ENCODE measurements at regions not wholly inside any gene's neighbourhood (a gene's known extent, or its start where the extent isn't known, plus 50 kb on each side); places are given as distances from the start of the nearest gene placed in this dataset.

DNA sequence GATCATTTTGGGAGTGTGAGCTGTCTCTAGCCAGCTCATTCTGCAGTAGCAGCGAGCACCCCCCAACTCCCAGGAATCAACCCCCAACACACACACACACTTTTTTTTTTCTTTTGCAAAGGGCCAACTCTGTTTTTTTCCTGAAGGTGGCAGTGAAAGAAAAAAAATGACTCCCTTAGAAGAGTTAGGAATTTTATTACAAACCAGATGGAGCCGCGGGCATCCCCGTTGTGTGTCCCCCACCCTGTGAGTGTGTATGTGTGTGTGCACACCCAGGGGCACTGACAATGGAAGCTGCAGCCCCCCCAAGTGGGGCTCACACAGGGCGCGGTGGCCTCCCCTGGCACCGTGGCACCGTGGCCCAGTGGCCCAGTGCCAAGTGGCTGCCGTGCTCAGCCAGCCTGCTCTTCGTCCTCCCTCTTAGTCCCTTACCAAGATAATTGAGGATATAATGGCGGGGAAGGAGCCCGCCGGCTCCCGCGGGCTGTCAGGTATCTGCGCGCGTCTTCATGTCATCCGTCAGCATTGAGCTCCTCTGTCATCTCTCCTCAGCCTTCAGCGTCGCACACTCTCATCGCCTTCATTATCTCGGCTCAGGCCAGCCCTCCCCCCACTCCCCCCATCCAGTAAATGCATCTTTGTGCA lies 314.1 kb downstream of the ZNF536 start:
- TF ChIP-seq, protein P1, sequence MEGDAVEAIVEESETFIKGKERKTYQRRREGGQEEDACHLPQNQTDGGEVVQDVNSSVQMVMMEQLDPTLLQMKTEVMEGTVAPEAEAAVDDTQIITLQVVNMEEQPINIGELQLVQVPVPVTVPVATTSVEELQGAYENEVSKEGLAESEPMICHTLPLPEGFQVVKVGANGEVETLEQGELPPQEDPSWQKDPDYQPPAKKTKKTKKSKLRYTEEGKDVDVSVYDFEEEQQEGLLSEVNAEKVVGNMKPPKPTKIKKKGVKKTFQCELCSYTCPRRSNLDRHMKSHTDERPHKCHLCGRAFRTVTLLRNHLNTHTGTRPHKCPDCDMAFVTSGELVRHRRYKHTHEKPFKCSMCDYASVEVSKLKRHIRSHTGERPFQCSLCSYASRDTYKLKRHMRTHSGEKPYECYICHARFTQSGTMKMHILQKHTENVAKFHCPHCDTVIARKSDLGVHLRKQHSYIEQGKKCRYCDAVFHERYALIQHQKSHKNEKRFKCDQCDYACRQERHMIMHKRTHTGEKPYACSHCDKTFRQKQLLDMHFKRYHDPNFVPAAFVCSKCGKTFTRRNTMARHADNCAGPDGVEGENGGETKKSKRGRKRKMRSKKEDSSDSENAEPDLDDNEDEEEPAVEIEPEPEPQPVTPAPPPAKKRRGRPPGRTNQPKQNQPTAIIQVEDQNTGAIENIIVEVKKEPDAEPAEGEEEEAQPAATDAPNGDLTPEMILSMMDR (IDR thresholded peaks at IDR 0.05): no peak
- TF ChIP-seq POLR2A (IDR thresholded peaks at IDR 0.05): no peak
